Stimulated activated CD8-positive, alpha-beta memory T cell treated with anti-CD3 and anti-CD28 coated beads, Interleukin-15, amount 100 ng/mL, for 1 hour (primary cell): ENCODE measurements at regions not wholly inside any gene's neighbourhood (a gene's known extent, or its start where the extent isn't known, plus 50 kb on each side); places are given as distances from the start of the nearest gene placed in this dataset.

ENCODE experiments used
- DNase-seq: peaks from one replicate; pipeline ENCODE4 v3.0.0-alpha.2; 2020; ENCODE audit warnings: low read depth

GRCh38 chr14:98187281-98187680 is 1084.7 kb downstream of the BCL11B start:
- no peak for DNase-seq

- DNase-seq = no peak
These were observed 1082.9 kb downstream of the BCL11B start for GRCh38 chr14:98189062-98189461.

GRCh38 chr14:98189511-98189910 is 1082.5 kb downstream of the BCL11B start:
- no peak for DNase-seq

GRCh38 chr14:98189944-98190343 is 1082.1 kb downstream of the BCL11B start:
- DNase-seq = no peak

GRCh38 chr14:98192946-98193345 is 1079.1 kb downstream of the BCL11B start:
- DNase-seq = no peak

- DNase-seq = no peak
These were observed 1077.2 kb downstream of the BCL11B start for GRCh38 chr14:98194821-98195220.

- no peak for DNase-seq
These were observed 1076.7 kb downstream of the BCL11B start for GRCh38 chr14:98195256-98195655.

GRCh38 chr14:98197933-98198332 is 1074.1 kb downstream of the BCL11B start:
- DNase-seq = no peak

- DNase-seq = no peak
These were observed 1073.6 kb downstream of the BCL11B start for GRCh38 chr14:98198385-98198784.

- no peak for DNase-seq
These were observed 1071.4 kb downstream of the BCL11B start for GRCh38 chr14:98200601-98201000.

- DNase-seq = no peak
These were observed 1068.6 kb downstream of the BCL11B start for GRCh38 chr14:98203421-98203820.

- DNase-seq = no peak
These were observed 1067.9 kb downstream of the BCL11B start for GRCh38 chr14:98204139-98204538.

GRCh38 chr14:98207415-98207814 is 1064.6 kb downstream of the BCL11B start:
- no peak for DNase-seq

GRCh38 chr14:98208211-98208611 is 1063.8 kb downstream of the BCL11B start:
- no peak for DNase-seq

- no peak for DNase-seq
These were observed 1063.1 kb downstream of the BCL11B start for GRCh38 chr14:98208943-98209342.

GRCh38 chr14:98210045-98210672 is 1061.8 kb downstream of the BCL11B start:
- no peak for DNase-seq

GRCh38 chr14:98217530-98217929 is 1054.5 kb downstream of the BCL11B start:
- DNase-seq = no peak

GRCh38 chr14:98218218-98218617 is 1053.8 kb downstream of the BCL11B start:
- no peak for DNase-seq

- DNase-seq = no peak
These were observed 1052.4 kb downstream of the BCL11B start for GRCh38 chr14:98219638-98220037.

- no peak for DNase-seq
These were observed 1048.9 kb downstream of the BCL11B start for GRCh38 chr14:98223106-98223505.

GRCh38 chr14:98223710-98224109 is 1048.3 kb downstream of the BCL11B start:
- peak; percentile 6 for DNase-seq

GRCh38 chr14:98226411-98226810 is 1045.6 kb downstream of the BCL11B start:
- DNase-seq = no peak

GRCh38 chr14:98227000-98227726 is 1044.8 kb downstream of the BCL11B start:
- no peak for DNase-seq

GRCh38 chr14:98227727-98228111 is 1044.3 kb downstream of the BCL11B start:
- DNase-seq = no peak
